GM12865 (cell line): ENCODE measurements at regions not wholly inside any gene's neighbourhood (a gene's known extent, or its start where the extent isn't known, plus 50 kb on each side); places are given as distances from the start of the nearest gene placed in this dataset.

ENCODE experiments used
- DNase-seq: peaks from one replicate; pipeline ENCODE4 v3.0.0; 2010; ENCODE audit warnings: low read depth
- H3K4me3 ChIP-seq: 2 replicates; pipeline ENCODE4 v1.5.1; 2011; ENCODE audit warnings: mild to moderate bottlenecking, low read depth, low read length, control low read depth
- TF ChIP-seq, protein P1 (sequence below): IDR thresholded peaks from 2 replicates; pipeline ENCODE4 v1.5.1; 2011; ENCODE audit warnings: low read length, control low read depth, low read depth, inconsistent platforms; ENCODE audit not compliant: insufficient read depth; ENCODE audit errors: missing control alignments

- TF ChIP-seq, protein P1, sequence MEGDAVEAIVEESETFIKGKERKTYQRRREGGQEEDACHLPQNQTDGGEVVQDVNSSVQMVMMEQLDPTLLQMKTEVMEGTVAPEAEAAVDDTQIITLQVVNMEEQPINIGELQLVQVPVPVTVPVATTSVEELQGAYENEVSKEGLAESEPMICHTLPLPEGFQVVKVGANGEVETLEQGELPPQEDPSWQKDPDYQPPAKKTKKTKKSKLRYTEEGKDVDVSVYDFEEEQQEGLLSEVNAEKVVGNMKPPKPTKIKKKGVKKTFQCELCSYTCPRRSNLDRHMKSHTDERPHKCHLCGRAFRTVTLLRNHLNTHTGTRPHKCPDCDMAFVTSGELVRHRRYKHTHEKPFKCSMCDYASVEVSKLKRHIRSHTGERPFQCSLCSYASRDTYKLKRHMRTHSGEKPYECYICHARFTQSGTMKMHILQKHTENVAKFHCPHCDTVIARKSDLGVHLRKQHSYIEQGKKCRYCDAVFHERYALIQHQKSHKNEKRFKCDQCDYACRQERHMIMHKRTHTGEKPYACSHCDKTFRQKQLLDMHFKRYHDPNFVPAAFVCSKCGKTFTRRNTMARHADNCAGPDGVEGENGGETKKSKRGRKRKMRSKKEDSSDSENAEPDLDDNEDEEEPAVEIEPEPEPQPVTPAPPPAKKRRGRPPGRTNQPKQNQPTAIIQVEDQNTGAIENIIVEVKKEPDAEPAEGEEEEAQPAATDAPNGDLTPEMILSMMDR: no peak
- DNase-seq: no peak
- no peak overlapping the region for H3K4me3 ChIP-seq
Observed at GRCh38 chr15:53834214-53834613, 74.8 kb upstream of the WDR72 start.

DNA sequence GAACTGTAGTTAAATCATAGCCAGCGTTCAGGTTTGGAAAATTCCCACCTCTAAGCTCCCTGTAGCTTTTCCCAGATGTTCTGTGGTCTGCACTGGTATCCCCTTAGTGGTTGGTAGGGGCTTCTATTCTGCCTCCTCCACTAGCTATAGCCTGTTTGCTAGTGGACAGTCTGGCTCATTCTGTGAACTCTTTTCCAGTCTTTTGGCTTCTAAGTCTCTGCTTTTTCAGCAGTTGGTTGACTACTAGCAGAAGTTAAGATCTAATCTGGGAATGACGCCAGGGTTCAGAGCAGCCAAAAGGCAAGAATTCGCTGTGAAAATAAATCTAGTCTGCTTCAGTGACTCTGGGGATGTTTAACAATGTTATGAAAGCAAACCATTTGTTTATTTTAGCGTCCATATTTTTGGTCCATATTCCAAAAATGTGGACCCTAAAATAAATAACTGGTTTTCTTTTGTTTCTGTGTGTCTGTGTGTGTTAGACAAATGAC lies 73.7 kb upstream of the WDR72 start:
- TF ChIP-seq, protein P1: no peak
- no peak overlapping the region for H3K4me3 ChIP-seq
- no peak for DNase-seq

GRCh38 chr15:53831907-53832770 lies 72.7 kb upstream of the WDR72 start:
- no peak overlapping the region for H3K4me3 ChIP-seq
- TF ChIP-seq, protein P1: no peak
- DNase-seq: no peak

GRCh38 chr15:53830707-53831386 lies 71.4 kb upstream of the WDR72 start:
- no peak for DNase-seq
- H3K4me3 ChIP-seq: no peak overlapping the region
- TF ChIP-seq, protein P1: no peak

DNA sequence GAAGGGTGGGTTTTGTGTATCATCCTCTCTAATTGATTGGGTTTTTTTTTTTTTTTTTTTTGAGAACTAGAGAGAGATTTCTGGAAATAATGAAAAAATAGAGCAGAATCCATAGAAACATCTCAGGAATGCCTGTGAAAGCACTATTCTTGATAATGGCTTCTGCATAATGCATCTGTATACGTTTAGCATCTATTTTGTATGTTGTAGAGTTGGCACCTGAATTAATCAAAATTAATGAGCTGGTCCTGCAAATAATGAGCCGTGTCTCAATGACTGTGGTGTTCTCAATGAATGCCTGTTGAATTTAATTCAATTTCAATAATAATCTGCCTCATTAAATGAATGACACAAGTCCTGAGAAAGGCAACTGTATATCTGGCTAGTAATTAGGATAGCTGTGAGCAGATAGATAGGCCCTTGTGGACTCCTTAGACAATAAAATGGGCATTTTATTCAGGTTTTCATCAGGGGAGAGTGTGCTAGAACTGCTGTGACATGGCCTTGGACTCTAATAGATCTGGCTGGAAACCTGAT lies 70.5 kb upstream of the WDR72 start:
- H3K4me3 ChIP-seq: no peak overlapping the region
- TF ChIP-seq, protein P1: no peak
- DNase-seq: no peak

- DNase-seq: no peak
- H3K4me3 ChIP-seq: no peak overlapping the region
- TF ChIP-seq, protein P1: no peak
Observed at GRCh38 chr15:53829471-53829870, 70.0 kb upstream of the WDR72 start.
